HEK293T (cell line): ENCODE measurements at regions not wholly inside any gene's neighbourhood (a gene's known extent, or its start where the extent isn't known, plus 50 kb on each side); places are given as distances from the start of the nearest gene placed in this dataset.
"Not testable (repeated sequence)": the region's sequence is repeated elsewhere in the genome, so short reads cannot be mapped to it uniquely, and the experiment has no call there.

Experiments used
- BHLHE40 ChIP-seq: fragments of 450-650 bp; IDR thresholded peaks from 2 replicates; pipeline ENCODE4 v1.6.1; 2016; ENCODE audit warnings: mild to moderate bottlenecking, moderate library complexity, borderline replicate concordance
- ELF4 ChIP-seq: fragments of 450-650 bp; IDR thresholded peaks from 2 replicates; pipeline ENCODE4 v1.6.1; 2017; ENCODE audit warnings: antibody characterized with exemption
- SP1 ChIP-seq: fragments of 450-650 bp; IDR thresholded peaks from 2 replicates; pipeline ENCODE4 v1.6.1; 2017
- TARDBP ChIP-seq: fragments of 450-650 bp; IDR thresholded peaks from 2 replicates; pipeline ENCODE4 v1.6.1; 2016
- TF ChIP-seq, protein P1 (sequence below): fragments of 450-650 bp; IDR thresholded peaks from 2 replicates; pipeline ENCODE4 v1.6.1; 2016

DNA sequence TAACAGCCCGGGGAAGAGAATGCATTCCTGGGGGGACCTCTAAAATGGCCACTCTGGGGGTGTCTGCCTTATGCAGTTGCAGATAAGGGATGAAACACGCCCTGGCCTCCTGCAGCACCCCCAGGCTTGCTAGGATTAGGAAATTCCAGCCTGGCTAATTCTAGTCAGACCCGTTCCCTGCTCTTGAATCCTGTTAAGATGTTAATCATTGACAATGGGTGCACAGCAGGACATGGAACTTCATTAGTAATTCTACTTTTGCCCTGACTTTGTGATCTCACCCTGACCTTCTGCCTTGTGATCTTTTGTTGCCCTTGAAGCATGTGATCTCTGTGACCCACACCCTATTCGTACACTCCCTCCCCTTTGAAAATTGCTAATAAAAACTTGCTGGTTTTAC lies 131.7 kb upstream of the ADGRL4 start:
- TF ChIP-seq, protein P1, sequence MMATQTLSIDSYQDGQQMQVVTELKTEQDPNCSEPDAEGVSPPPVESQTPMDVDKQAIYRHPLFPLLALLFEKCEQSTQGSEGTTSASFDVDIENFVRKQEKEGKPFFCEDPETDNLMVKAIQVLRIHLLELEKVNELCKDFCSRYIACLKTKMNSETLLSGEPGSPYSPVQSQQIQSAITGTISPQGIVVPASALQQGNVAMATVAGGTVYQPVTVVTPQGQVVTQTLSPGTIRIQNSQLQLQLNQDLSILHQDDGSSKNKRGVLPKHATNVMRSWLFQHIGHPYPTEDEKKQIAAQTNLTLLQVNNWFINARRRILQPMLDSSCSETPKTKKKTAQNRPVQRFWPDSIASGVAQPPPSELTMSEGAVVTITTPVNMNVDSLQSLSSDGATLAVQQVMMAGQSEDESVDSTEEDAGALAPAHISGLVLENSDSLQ: not testable (repeated sequence)
- TF ChIP-seq SP1, ELF4, BHLHE40, TARDBP: not testable (repeated sequence)
